Pancreas (tissue), 10 donors: ENCODE measurements at regions not wholly inside any gene's neighbourhood (a gene's known extent, or its start where the extent isn't known, plus 50 kb on each side); places are given as distances from the start of the nearest gene placed in this dataset.

Experiments used
- ATAC-seq, 4 donors: fragments of 200-7000 bp; cut with Tn5 transposase; one replicate each; pipeline versions ENCODE4 v1.8.0 to v1.9.1; 2020; ENCODE audit warnings: mild to moderate bottlenecking in 4 of 4, moderate library complexity in 4 of 4
- DNase-seq, 6 donors: peaks; one replicate each; pipeline ENCODE4 v3.0.0-alpha.2; 2020
- FAIRE-seq: peaks from 2 replicates; lab custom pipeline; 2012; peaks lifted over from hg19 to GRCh38; lab: Jason Lieb, UNC
- H3K27ac ChIP-seq, 4 donors: fragments of 200-600 bp; sonication (generic); 1 replicate in 3 of 4; 2 replicates in 1 of 4; pipeline versions ENCODE4 v1.5.0 to v1.8.0; 2020
- H3K27me3 ChIP-seq, 4 donors: fragments of 200-600 bp; one replicate each; pipeline ENCODE4 v1.8.0; 2021
- H3K36me3 ChIP-seq, 3 donors: fragments of 200-600 bp; sonication (generic) in 1 of 3; one replicate each; pipeline versions ENCODE4 v1.5.0 to v1.8.0; 2020 to 2021
- H3K4me1 ChIP-seq, 3 donors: fragments of 200-600 bp; one replicate each; pipeline ENCODE4 v1.8.0; 2021
- H3K4me3 ChIP-seq, 4 donors: fragments of 200-600 bp; sonication (generic) in 2 of 4; one replicate each; pipeline versions ENCODE4 v1.5.0 to v1.8.0; 2020 to 2021
- H3K9me3 ChIP-seq, 4 donors: fragments of 200-600 bp; one replicate each; pipeline ENCODE4 v1.8.0; 2021
- CTCF ChIP-seq, 4 donors: fragments of 200-600 bp; sonication (generic) in 3 of 4; IDR thresholded peaks; one replicate each; pipeline versions ENCODE4 v1.5.0 to v1.8.0; 2021; ENCODE audit warnings: antibody characterized with exemption in 4 of 4
- WGBS, 2 donors: extraction: QIAGEN DNeasy Blood & Tissue Kit; methylation state at CpG; one replicate each; pipeline ENCODE4 v1.1.7; 2013; 5-methylcytosine and 5-hydroxymethylcytosine counted together
- intact Hi-C, 3 donors: fragments of 100-400 bp; cut with DNase I; formaldehyde crosslinking; loops; one replicate each; pipeline versions ENCODE4 v1.11.1 to v1.14.2; 2022
- donor health status: healthy with polysubstance abuse.
- donor health status: DM: no; HTN: no; CAD: no; lungs with moderate emphysema.
- donor health status: DM: no; HTN: no; CAD: no.
- donor health status: control.
- donor health status: control.
- donor health status: Bipolar disorder and iron deficiency.
- donor health status: DM: yes; HTN: yes; CAD: no.
- donor health status: DM: no; HTN: no; CAD: no.
- donor health status: DM: no; HTN: no; CAD: no.
- donor health status: DM: yes; HTN: yes; CAD: no.

GRCh38 chr4:175441256-175441655, 370.8 kb downstream of the GPM6A start:
- DNase-seq (no peak), ATAC-seq (peak in 1 of 4 donors; percentile 14), FAIRE-seq (no peak)
- Histone ChIP-seq H3K27me3 (no peaks in the 10 kb centered on the region), H3K27ac (no peak overlapping the region), H3K4me3 (no peak overlapping the region), H3K36me3 (no peaks in the 10 kb centered on the region), H3K9me3 (no peaks in the 10 kb centered on the region), H3K4me1 (no peaks in the 10 kb centered on the region)
- intact Hi-C loops = no loop called here
- no peak for TF ChIP-seq CTCF (IDR thresholded peaks at IDR 0.05)
- 51 to 59% methylated on average over 7 of the region's 7 CpGs for WGBS, 2 donors

DNA sequence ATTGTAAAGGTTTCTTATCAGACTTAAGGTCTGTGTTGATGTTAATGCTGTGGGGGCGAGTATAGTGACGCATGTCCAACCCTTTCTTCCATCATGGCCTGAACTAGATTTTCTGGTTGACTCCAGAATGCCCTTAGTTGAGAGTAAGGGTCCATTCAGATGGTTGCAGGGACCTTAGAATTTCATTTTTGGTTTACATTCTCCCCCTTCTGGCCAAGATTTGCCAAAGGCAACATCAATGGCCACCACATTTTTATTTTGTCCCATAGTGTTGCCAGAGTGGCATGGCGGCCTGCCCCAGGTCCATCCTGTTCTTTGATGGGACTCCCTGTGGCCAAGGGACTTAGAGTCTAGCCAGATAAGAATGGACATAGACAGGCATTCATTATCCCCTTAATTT, 368.5 kb downstream of the GPM6A start:
- FAIRE-seq (no peak), DNase-seq (no peak), ATAC-seq (no peak)
- H3K36me3 ChIP-seq = no peaks in the 10 kb centered on the region
- no peak overlapping the region for H3K27ac ChIP-seq
- no peaks in the 10 kb centered on the region for H3K27me3 ChIP-seq
- WGBS, 2 donors = 40 to 43% methylated on average over 3 of the region's 3 CpGs
- H3K9me3 ChIP-seq = no peaks in the 10 kb centered on the region
- no peak overlapping the region for H3K4me3 ChIP-seq
- intact Hi-C loops = no loop called here
- TF ChIP-seq CTCF (IDR thresholded peaks at IDR 0.05) = no peak
- no peaks in the 10 kb centered on the region for H3K4me1 ChIP-seq

DNA sequence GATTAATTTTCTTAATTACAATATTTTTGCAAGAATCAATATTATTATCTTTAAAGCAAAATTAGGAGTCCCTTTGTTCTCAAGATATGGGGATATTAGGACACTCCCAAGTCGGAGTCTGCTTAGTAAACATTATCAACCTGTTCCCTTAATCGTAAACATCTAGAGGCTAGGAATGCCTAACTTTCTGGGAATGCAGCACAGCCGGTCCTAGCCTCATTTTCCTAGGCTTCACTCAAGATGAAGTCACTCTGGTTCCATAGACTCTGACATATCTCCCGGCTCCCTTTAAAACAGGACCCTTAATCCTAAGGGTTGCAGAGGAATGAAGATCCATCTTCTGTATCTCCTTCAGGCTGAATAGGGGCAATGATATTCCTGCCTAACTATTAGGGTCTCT, 367.6 kb downstream of the GPM6A start:
- intact Hi-C loops = no loop called here
- no peak for ATAC-seq
- no peaks in the 10 kb centered on the region for H3K4me1 ChIP-seq
- H3K27me3 ChIP-seq = no peaks in the 10 kb centered on the region
- FAIRE-seq = no peak
- TF ChIP-seq CTCF (IDR thresholded peaks at IDR 0.05) = no peak
- DNase-seq = no peak
- WGBS, 2 donors = 25 to 28% methylated on average over 4 of the region's 4 CpGs
- no peaks in the 10 kb centered on the region for H3K36me3 ChIP-seq
- no peak overlapping the region for H3K27ac ChIP-seq
- H3K9me3 ChIP-seq = no peaks in the 10 kb centered on the region
- H3K4me3 ChIP-seq = no peak overlapping the region

DNA sequence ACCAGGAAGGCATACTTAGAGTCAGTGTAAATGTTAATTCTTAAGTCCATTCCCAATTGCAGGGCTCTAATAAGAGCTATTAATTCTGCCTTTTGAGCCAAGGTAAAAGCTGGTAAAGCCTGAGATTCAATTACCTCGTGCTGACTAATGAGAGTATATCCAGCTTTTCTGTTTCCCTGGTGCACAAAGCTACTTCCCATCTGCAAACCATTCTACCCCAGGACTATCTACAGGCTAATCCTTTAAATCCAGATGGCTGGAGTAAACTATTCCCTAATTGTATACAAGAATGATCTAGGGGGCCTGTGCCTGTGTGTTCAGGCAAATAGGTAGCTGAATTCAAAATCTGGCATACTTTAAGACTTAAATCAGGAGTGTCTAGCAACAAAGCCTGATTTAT, 365.0 kb downstream of the GPM6A start:
- Histone ChIP-seq H3K4me1 (no peaks in the 10 kb centered on the region), H3K27me3 (no peaks in the 10 kb centered on the region), H3K9me3 (no peaks in the 10 kb centered on the region), H3K27ac (no peak overlapping the region), H3K36me3 (no peaks in the 10 kb centered on the region), H3K4me3 (no peak overlapping the region)
- FAIRE-seq = no peak
- DNase-seq = no peak
- TF ChIP-seq CTCF (IDR thresholded peaks at IDR 0.05) = no peak
- intact Hi-C loops = no loop called here
- WGBS, 2 donors = 2 to 21% methylated on average over 1 of the region's 1 CpG
- ATAC-seq = no peak

DNA sequence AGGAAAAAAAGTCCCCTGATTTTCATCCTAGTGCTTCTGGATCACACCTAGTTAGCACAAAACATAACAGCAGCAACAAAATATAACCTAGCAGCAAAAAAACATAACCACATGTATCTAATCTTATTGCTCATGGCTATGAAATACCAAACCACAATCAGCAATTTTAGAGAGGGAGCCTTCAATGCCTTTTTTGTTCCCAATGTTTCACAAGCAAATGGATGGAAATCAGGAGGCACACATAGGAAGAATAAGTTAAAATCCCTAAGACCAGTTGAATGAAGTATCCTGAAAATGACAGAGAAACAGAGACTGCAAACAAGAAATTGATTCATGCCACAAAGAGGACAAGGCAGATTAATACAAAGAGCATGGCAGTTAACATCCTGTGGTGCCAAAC, 361.6 kb downstream of the GPM6A start:
- H3K9me3 ChIP-seq = no peaks in the 10 kb centered on the region
- no peaks in the 10 kb centered on the region for H3K27me3 ChIP-seq
- DNase-seq = no peak
- ATAC-seq = no peak
- no peaks in the 10 kb centered on the region for H3K4me1 ChIP-seq
- H3K27ac ChIP-seq = no peak overlapping the region
- no peak for TF ChIP-seq CTCF (IDR thresholded peaks at IDR 0.05)
- H3K4me3 ChIP-seq = no peak overlapping the region
- H3K36me3 ChIP-seq = no peaks in the 10 kb centered on the region
- FAIRE-seq = no peak
- intact Hi-C loops = no loop called here
